ENCODE measurements at regions not wholly inside any gene's neighbourhood (a gene's known extent, or its start where the extent isn't known, plus 50 kb on each side); places are given as distances from the start of the nearest gene placed in this dataset.

DNA sequence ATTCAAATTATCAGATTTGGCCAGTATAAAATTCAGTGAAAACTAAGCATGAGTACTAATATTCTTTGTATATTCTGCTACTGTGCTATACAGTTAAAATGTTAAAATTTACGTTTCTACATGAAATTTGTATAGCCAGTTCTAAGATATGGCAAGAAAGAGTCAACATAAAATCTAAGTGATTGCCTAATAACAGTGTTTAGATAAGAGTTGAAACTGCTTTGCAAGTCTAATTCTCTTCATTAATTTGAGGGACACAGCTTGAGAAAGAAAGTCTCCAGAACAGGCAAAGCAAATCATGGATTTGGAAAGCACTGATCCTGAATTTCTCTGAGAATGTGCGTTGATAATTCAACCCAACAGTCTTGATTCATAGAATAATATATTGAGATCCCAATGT lies 630.9 kb upstream of the USP24 start:
- TF ChIP-seq, protein P1, sequence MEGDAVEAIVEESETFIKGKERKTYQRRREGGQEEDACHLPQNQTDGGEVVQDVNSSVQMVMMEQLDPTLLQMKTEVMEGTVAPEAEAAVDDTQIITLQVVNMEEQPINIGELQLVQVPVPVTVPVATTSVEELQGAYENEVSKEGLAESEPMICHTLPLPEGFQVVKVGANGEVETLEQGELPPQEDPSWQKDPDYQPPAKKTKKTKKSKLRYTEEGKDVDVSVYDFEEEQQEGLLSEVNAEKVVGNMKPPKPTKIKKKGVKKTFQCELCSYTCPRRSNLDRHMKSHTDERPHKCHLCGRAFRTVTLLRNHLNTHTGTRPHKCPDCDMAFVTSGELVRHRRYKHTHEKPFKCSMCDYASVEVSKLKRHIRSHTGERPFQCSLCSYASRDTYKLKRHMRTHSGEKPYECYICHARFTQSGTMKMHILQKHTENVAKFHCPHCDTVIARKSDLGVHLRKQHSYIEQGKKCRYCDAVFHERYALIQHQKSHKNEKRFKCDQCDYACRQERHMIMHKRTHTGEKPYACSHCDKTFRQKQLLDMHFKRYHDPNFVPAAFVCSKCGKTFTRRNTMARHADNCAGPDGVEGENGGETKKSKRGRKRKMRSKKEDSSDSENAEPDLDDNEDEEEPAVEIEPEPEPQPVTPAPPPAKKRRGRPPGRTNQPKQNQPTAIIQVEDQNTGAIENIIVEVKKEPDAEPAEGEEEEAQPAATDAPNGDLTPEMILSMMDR (IDR thresholded peaks at IDR 0.05; ENCODE audit: control extremely low read depth in 1 of 3, insufficient read depth in 1 of 3, low read depth in 1 of 3, low read length in 3 of 3): no peak
- no peak for TF ChIP-seq GTF2F1 (IDR thresholded peaks at IDR 0.05; ENCODE audit: borderline replicate concordance, low read depth, low read length)
- TF ChIP-seq TCF12 (IDR thresholded peaks at IDR 0.05; ENCODE audit: low read depth, low read length): no peak
